NB4 (cell line): ENCODE measurements at regions not wholly inside any gene's neighbourhood (a gene's known extent, or its start where the extent isn't known, plus 50 kb on each side); places are given as distances from the start of the nearest gene placed in this dataset.

Experiments used
- DNase-seq: peaks from one replicate; pipeline ENCODE4 v3.0.0; 2010; ENCODE audit warnings: low read depth
- H3K4me3 ChIP-seq: one replicate; pipeline ENCODE4 v1.5.1; 2011; ENCODE audit warnings: mild to moderate bottlenecking, low read depth, low read length, moderate library complexity
- CTCF ChIP-seq: IDR thresholded peaks from one replicate; pipeline ENCODE4 v1.5.1; 2012; ENCODE audit warnings: low read depth, low read length
- MAX ChIP-seq: IDR thresholded peaks from 2 replicates; pipeline ENCODE4 v1.6.1; 2011; ENCODE audit warnings: low read depth, low read length
- MYC ChIP-seq: IDR thresholded peaks from 2 replicates; pipeline ENCODE4 v1.6.1; 2011; ENCODE audit warnings: low read depth, low read length
- POLR2A ChIP-seq: IDR thresholded peaks from 2 replicates; pipeline ENCODE4 v1.6.1; 2011; ENCODE audit warnings: mild to moderate bottlenecking; ENCODE audit not compliant: insufficient read length; ENCODE audit errors: extremely low read depth

GRCh38 chr2:62440281-62440946 is 65.6 kb downstream of the TMEM17 start:
- no peak for TF ChIP-seq MAX
- TF ChIP-seq POLR2A = no peak
- no peak for TF ChIP-seq CTCF
- no peak for TF ChIP-seq MYC
- H3K4me3 ChIP-seq = no peak overlapping the region
- DNase-seq = peak; percentile 61

DNA sequence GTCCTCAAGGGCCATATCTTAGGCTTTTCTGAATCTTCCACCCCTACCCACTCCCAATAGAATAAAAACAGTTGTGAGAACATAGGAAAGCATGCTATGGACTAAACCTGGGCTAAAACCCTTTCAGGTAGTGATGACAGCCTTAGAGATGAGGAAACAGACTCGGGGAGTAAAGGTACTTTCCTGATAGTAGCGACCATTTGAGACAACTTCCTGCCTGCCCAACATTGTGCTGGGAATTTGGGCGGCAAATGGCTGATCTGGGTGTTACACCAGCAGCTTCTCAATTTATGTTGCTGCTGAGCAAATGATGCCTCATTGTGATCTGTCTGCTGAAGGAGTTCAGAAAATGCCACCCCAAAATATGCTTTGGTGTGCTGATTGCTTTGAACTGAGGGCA is 66.6 kb downstream of the TMEM17 start:
- TF ChIP-seq POLR2A (no peak), MYC (no peak), CTCF (no peak), MAX (no peak)
- DNase-seq = no peak
- no peak overlapping the region for H3K4me3 ChIP-seq

- no peak for DNase-seq
- no peak for TF ChIP-seq MAX
- no peak for TF ChIP-seq MYC
- no peak for TF ChIP-seq POLR2A
- no peak for TF ChIP-seq CTCF
- H3K4me3 ChIP-seq = no peak overlapping the region
Observed at GRCh38 chr2:62437785-62438184, 68.2 kb downstream of the TMEM17 start.

DNA sequence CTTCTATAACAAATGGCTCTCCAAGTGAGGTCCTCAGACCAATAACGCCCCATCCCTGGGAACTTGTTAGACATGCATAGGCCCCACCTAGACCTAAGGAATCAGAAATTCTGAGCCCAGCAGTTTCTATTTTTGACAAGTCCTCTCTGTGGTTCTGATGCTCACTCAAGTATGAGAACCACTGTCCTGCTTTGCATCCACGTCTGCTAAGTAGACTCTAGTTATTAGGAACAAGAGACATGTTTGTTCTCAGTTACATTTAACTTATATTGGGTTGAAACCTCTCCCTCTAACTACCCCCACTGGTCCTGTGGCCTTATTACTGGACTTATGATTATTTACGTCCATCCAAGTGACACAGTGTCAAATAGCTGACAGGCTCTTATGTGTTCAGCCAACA is 70.3 kb downstream of the TMEM17 start:
- no peak overlapping the region for H3K4me3 ChIP-seq
- TF ChIP-seq POLR2A (no peak), CTCF (no peak), MAX (no peak), MYC (no peak)
- DNase-seq = no peak

DNA sequence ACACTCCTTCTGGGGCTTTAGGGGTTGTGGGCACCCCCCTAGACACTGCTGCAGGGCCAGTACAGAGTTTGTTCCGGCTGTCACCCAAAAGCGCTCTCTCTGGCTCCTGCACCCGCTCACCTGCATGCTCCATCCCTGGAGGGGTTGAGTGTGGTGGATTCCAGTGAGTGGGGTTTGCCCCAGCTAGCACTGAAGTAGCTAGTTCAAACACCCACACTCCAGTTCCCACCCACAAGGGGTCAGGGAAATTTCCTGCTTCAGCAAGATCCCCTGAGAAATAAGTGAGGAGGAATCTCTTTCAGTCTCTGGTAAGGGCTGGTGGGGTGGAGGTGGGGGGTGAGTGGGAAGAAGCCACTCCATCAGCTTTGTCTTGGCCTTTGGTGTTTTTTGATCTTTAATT is 73.6 kb downstream of the TMEM17 start:
- no peak for DNase-seq
- H3K4me3 ChIP-seq = no peak overlapping the region
- TF ChIP-seq MAX = no peak
- no peak for TF ChIP-seq MYC

DNA sequence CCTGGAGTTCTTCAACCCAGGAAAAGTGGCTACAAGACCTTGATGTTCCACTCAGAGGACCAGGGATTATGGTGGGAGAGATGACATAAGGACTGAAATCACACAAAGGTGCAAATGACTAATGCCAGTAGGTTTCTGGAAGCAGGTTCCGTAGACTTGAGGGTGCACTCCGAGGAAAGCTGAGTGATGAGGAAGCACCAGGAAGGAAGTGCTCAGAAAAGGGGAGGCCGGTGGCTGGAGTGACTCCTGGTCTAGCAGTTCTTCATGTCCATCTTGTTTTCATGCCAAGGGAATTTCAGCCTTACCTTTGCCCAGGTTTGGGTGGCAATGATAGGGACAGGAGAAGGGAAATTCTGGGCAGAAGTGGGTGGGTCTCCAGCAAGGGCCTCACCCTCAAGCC is 74.5 kb downstream of the TMEM17 start:
- H3K4me3 ChIP-seq = no peak overlapping the region
- DNase-seq = no peak
- no peak for TF ChIP-seq CTCF
- no peak for TF ChIP-seq POLR2A
- no peak for TF ChIP-seq MYC
- TF ChIP-seq MAX = no peak
